ENCODE measurements at regions not wholly inside any gene's neighbourhood (a gene's known extent, or its start where the extent isn't known, plus 50 kb on each side); places are given as distances from the start of the nearest gene placed in this dataset.

- in situ Hi-C loops (cut with HindIII; ENCODE audit: low sequenced_read_pairs): no loop called here
Measured at GRCh38 chr5:68953875-68954617, 139.8 kb upstream of the SLC30A5 start.

- in situ Hi-C loops (cut with HindIII; ENCODE audit: low sequenced_read_pairs): no loop called here
Measured at GRCh38 chr5:68954618-68954910, 139.2 kb upstream of the SLC30A5 start.

DNA sequence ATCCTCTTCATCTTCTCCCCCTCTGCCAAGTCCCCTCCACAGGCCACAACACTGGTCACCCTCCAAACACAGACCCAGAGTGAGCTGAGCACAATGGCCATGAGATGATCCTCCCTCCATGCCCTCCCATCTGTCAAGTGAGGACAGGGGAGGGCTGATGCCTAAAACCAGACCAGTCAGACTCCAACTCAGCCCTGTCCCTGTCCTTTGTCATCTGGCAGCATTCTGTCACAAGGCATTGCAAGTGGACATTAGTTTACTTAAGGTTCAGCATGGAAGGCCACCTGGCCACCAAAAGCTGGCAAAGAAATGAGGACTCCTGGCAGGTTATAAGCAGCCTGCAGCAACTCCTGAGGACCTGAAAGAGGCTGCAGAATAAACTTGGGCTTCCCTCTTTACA lies 136.2 kb upstream of the SLC30A5 start:
- in situ Hi-C loops (cut with HindIII; ENCODE audit: low sequenced_read_pairs): no loop called here

GRCh38 chr5:68958428-68958827 lies 135.4 kb upstream of the SLC30A5 start:
- in situ Hi-C loops (cut with HindIII; ENCODE audit: low sequenced_read_pairs): no loop called here

DNA sequence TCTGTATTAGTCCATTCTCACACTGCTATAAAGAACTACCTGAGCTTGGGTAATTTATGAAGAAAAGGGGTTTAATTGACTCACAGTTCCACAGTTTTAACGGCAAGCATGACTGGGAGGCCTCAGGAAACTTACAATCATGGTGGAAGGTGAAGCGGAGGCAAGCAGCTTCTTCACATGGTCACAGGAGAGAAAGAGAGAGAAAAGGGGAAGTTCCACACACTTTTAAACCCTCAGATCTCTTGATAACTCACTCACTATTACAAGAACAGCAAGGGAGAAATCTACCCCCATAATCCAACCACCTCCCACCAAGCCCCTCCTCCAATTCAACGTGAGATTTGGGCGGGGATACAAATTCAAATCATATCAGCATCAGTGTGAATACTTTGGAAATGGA lies 133.4 kb upstream of the SLC30A5 start:
- in situ Hi-C loops (cut with HindIII; ENCODE audit: low sequenced_read_pairs): no loop called here

- in situ Hi-C loops (cut with HindIII; ENCODE audit: low sequenced_read_pairs): no loop called here
Measured at GRCh38 chr5:68960961-68961360, 132.9 kb upstream of the SLC30A5 start.

- in situ Hi-C loops (cut with HindIII; ENCODE audit: low sequenced_read_pairs): no loop called here
Measured at GRCh38 chr5:68961762-68962161, 132.1 kb upstream of the SLC30A5 start.

GRCh38 chr5:68962757-68963484 lies 130.9 kb upstream of the SLC30A5 start:
- in situ Hi-C loops (cut with HindIII; ENCODE audit: low sequenced_read_pairs): no loop called here

- in situ Hi-C loops (cut with HindIII; ENCODE audit: low sequenced_read_pairs): no loop called here
Measured at GRCh38 chr5:68964679-68965078, 129.1 kb upstream of the SLC30A5 start.

GRCh38 chr5:68965926-68966325 lies 127.9 kb upstream of the SLC30A5 start:
- in situ Hi-C loops (cut with HindIII; ENCODE audit: low sequenced_read_pairs): no loop called here

GRCh38 chr5:68966596-68966995 lies 127.2 kb upstream of the SLC30A5 start:
- in situ Hi-C loops (cut with HindIII; ENCODE audit: low sequenced_read_pairs): no loop called here

GRCh38 chr5:68968429-68968828 lies 125.4 kb upstream of the SLC30A5 start:
- in situ Hi-C loops (cut with HindIII; ENCODE audit: low sequenced_read_pairs): no loop called here

GRCh38 chr5:68970617-68971016 lies 123.2 kb upstream of the SLC30A5 start:
- in situ Hi-C loops (cut with HindIII; ENCODE audit: low sequenced_read_pairs): loop anchor here (5.0 kb wide), 1 partner anchor 62 kb away; no protein-coding TSS in a partner anchor

DNA sequence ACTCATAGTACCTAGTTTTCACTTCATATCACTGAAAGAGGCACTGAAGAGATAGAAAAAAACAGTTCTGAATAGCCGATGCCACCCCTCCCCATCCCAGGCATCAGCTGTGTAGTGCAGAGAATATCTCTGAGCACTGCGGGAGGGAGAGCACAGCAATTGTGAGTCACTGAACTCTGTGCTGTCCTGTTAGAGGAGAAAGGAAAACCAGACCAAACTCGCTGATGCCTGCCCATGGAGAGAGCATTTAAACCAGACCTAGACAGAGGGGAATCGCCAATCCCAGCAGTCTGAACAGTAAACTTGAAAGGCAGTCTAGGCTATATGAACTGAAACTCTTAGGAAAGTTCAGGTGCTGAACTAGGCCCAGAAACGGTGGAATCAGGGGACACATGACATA lies 120.1 kb upstream of the SLC30A5 start:
- in situ Hi-C loops (cut with HindIII; ENCODE audit: low sequenced_read_pairs): loop anchor here (5.0 kb wide), 1 partner anchor 59 kb away; no protein-coding TSS in a partner anchor

- in situ Hi-C loops (cut with HindIII; ENCODE audit: low sequenced_read_pairs): no loop called here
Measured at GRCh38 chr5:68983043-68983442, 110.8 kb upstream of the SLC30A5 start.

DNA sequence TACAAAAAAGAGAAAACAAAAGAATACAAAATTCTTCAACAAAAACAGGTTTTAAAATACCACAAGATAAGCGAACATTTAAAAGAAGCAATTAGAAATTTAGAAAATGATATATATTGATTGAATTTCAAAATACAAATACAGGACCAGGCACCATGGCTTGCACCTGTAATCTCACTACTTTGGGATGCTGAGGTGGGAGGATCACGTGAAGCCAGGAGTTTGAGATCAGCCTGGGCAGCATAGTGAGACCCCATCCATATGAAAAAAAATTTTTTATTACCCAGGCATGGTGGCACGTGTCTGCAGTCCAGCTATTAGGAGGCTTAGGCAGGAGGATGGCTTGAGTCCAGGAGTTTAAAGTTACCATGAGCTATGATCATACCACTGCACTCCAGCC lies 109.9 kb upstream of the SLC30A5 start:
- in situ Hi-C loops (cut with HindIII; ENCODE audit: low sequenced_read_pairs): no loop called here

- in situ Hi-C loops (cut with HindIII; ENCODE audit: low sequenced_read_pairs): no loop called here
Measured at GRCh38 chr5:68991279-68992084, 102.3 kb upstream of the SLC30A5 start.

- in situ Hi-C loops (cut with HindIII; ENCODE audit: low sequenced_read_pairs): no loop called here
Measured at GRCh38 chr5:68994645-68995044, 99.2 kb upstream of the SLC30A5 start.

DNA sequence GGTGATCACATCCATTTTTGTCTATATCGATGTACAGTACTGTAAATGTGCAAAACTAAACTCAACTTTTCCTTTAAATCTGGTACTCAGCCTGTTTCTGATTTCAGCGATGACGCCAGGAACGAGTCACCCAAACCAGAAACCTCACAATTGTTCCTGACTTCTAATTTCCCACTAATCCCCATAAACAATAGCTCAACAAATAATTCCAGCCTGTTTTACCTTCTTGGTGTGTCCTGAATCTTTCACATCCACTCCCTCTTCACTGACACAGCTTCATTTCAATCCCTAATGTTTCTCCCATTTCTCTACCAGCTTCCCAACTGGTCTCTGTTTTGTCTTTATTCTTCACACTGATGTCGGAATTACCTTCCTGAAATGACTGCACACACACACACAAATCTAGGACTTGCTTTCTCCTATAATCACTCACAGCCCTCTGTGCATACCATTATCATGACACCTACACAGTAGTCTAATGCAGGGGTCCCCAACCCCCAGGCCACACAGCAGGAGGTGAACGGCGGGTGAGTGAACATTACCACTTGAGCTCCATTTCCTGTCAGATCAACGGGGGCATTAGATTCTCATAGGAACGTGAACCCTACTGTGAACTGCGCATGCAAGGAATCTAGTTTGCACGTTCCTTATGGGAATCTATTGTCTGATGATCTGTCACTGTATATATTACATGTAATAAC lies 97.8 kb upstream of the SLC30A5 start:
- in situ Hi-C loops (cut with HindIII; ENCODE audit: low sequenced_read_pairs): no loop called here

- in situ Hi-C loops (cut with HindIII; ENCODE audit: low sequenced_read_pairs): no loop called here
Measured at GRCh38 chr5:68999181-68999580, 94.6 kb upstream of the SLC30A5 start.
